ENCODE measurements at regions not wholly inside any gene's neighbourhood (a gene's known extent, or its start where the extent isn't known, plus 50 kb on each side); places are given as distances from the start of the nearest gene placed in this dataset.

GRCh38 chr6:44678252-44678935, 290.9 kb downstream of the CDC5L start:
- no peak for DNase-seq (ENCODE audit: low read depth)

DNA sequence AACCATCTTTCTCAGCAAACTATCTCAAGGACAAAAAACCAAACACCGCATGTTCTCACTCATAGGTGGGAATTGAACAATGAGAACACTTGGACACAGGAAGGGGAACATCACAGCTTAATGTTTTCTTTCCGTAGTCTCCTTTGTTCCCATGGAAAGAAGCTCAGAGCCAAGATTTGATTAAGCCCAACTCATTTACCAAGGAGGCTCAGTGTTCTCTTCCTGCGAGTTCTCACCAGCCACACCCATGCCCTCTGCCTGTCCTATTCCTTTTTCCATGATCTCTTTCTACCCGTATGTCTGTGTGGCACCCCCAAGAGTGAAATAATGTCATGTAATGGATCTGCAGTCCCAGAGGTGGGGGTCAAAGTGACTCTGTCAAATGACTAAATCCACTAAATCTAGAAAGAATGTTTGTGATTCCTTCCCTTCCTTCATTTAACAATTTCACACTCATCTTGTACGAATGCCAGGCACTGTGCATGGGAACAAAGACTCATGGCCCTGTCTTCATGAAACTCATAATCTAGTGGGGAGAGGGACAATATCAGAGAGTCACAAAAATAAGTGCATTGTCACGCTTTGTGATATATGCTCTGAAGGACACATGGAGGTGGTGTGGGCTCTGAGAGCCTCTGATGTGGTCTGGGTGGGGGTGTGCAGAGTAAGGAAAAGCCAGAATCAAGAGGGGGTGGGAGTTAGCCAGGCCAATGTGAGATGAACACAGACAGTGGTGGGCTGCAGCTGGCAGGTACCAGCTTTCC, 292.1 kb downstream of the CDC5L start:
- no peak for DNase-seq (ENCODE audit: low read depth)

DNA sequence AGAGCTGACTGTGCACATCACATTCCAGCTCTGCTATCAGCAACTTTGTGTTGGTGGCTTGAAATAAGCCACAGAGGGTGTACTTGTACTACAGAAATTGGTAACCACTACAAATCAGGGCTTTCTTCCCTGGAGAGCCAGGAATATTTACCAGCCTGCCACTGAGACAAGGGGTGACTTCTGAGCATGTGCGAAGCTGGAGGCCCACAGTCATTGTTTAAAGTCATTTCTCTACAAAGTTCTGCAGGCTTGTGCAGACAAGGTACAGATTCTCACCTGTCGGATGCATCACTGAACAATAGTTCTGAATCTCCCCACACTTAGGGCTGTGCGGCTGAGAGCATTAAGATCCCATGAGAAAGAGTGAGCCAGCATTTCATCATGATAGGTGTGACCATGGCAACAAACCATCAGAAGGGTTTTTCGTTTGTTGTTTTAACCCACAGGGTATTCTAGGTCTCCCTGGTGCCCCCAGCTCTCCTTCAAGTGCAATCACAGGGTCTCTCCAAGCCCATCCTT, 292.8 kb downstream of the CDC5L start:
- DNase-seq (ENCODE audit: low read depth): no peak

- no peak for DNase-seq (ENCODE audit: low read depth)
Measured at GRCh38 chr6:44681761-44682160, 294.3 kb downstream of the CDC5L start.

- DNase-seq (ENCODE audit: low read depth): no peak
Measured at GRCh38 chr6:44682280-44682679, 294.8 kb downstream of the CDC5L start.

GRCh38 chr6:44682987-44683779, 295.7 kb downstream of the CDC5L start:
- DNase-seq (ENCODE audit: low read depth): no peak

GRCh38 chr6:44685213-44685612, 297.7 kb downstream of the CDC5L start:
- no peak for DNase-seq (ENCODE audit: low read depth)

DNA sequence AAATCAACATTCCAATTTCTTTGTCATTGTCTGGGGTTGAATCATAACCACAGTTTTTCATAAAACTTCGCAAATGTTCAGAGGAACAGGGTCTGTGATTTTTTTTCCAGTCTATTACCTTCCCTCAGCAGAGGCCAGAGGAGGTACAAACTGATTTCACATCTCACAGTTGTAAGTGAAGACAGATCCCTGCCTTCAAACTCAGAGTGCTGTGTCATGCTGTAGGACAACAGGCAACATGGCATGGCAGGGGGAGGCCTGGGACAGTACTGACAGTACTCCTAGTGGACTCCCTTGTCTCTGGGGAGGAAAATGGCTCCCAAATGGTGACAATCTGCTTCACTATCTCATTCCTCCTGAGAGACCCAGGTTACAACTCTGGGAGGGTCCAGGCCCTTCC, 308.6 kb downstream of the CDC5L start:
- DNase-seq (ENCODE audit: low read depth): peak; percentile 60

- DNase-seq (ENCODE audit: low read depth): peak; percentile 43
Measured at GRCh38 chr6:44696686-44697085, 309.2 kb downstream of the CDC5L start.

GRCh38 chr6:44697327-44697726, 309.8 kb downstream of the CDC5L start:
- DNase-seq (ENCODE audit: low read depth): peak; percentile 52

- no peak for DNase-seq (ENCODE audit: low read depth)
Measured at GRCh38 chr6:44698602-44699001, 311.1 kb downstream of the CDC5L start.

GRCh38 chr6:44699082-44699481, 311.6 kb downstream of the CDC5L start:
- peak; percentile 65 for DNase-seq (ENCODE audit: low read depth)

GRCh38 chr6:44699851-44700250, 312.3 kb downstream of the CDC5L start:
- DNase-seq (ENCODE audit: low read depth): no peak

DNA sequence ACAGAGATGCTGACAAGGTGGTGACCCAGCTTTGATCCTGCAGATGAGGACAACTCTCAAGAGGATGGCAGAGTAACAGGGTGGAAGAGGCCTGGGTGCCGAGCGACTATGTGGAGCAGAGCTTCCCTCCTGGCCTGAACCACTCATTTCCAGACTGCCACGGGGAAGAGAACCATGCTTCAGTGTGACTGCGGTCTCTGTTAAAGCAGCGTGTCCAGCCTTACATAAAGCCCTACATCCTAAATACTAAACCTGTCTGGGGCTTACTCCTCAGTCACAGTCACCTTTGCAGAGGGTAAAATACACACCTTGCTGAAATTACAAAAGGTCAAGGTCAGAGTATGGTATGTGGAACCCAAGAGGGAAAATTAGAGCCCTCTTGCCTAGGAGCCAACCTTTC, 312.9 kb downstream of the CDC5L start:
- no peak for DNase-seq (ENCODE audit: low read depth)

GRCh38 chr6:44701038-44701636, 313.6 kb downstream of the CDC5L start:
- no peak for DNase-seq (ENCODE audit: low read depth)

- DNase-seq (ENCODE audit: low read depth): peak; percentile 47
Measured at GRCh38 chr6:44701637-44702101, 314.2 kb downstream of the CDC5L start.

- no peak for DNase-seq (ENCODE audit: low read depth)
Measured at GRCh38 chr6:44702292-44702691, 314.8 kb downstream of the CDC5L start.

- no peak for DNase-seq (ENCODE audit: low read depth)
Measured at GRCh38 chr6:44704240-44705150, 317.0 kb downstream of the CDC5L start.

DNA sequence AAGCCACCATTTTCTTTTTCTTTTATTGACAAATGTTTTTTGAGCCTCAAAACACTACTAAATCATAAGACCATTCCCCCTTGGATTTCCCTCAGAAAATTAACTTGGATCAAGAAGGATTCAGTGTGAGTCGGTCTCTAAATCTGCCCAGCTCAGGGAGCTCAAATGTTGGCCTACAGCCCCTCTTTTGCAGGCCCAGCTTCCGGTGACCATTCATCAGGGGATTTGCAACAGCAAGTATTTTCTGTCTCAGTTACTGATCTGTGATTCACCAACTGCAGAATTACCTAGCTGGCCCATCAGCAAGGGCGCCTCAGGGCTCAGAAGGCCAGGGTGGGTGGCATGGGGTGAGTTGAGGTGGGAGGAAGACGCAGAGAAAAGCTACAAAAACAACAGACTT, 318.1 kb downstream of the CDC5L start:
- DNase-seq (ENCODE audit: low read depth): no peak

DNA sequence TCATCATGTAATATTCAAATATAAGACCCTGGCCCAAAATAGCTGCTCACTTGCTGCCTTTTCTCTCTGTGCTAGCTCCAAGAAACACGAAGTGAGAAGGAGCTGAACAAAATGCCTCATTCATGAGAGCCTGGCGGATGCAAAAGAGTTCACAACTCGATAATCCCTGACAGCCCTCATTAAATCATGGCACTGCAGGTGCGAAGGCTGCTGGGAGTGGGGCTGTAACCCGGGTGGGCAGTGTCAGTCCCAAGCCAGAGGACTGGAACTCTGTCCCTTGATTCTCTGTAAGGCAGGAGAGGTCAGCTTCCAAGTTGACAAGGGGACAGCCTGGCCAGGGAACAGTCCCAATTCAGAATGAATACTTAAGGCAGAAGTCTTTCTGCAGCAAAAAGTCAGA, 318.5 kb downstream of the CDC5L start:
- DNase-seq (ENCODE audit: low read depth): no peak

DNA sequence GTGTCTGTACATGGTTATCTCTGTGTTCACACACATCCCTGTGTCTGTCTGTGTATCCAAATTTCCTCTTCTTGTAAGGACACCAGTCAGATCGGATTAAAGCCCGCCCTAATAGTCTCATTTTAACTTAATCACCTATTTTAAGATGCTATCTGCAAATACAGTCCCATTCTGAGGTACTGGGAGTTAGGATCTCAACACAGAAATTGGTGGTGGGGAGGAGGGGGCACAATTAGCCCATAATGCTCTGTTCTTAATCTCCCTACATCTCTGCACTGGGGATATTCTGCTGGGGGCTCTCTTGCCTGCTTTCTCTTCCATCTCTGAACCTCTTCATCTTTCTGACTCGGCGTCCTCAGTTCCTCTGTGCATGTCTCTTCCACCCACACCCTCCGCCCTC, 320.7 kb downstream of the CDC5L start:
- DNase-seq (ENCODE audit: low read depth): no peak
